Left lung (tissue), 4 donors: ENCODE measurements at regions not wholly inside any gene's neighbourhood (a gene's known extent, or its start where the extent isn't known, plus 50 kb on each side); places are given as distances from the start of the nearest gene placed in this dataset.

Experiments used
- ATAC-seq: fragments of 200-7000 bp; cut with Tn5 transposase; one replicate; pipeline ENCODE4 v1.9.1; 2020; ENCODE audit warnings: moderate library complexity
- DNase-seq, 4 donors: peaks; one replicate each; pipeline ENCODE4 v3.0.0-alpha.2; 2013 to 2020
- H3K27ac ChIP-seq, 2 donors: fragments of 200-600 bp; sonication (generic) in 1 of 2; one replicate each; pipeline versions ENCODE4 v1.5.0 to v1.8.0; 2020 to 2021
- H3K27me3 ChIP-seq, 2 donors: fragments of 200-600 bp; sonication (generic) in 1 of 2; one replicate each; pipeline versions ENCODE4 v1.5.0 to v1.8.0; 2020 to 2021
- H3K36me3 ChIP-seq, 2 donors: fragments of 200-600 bp; sonication (generic) in 1 of 2; one replicate each; pipeline versions ENCODE4 v1.5.0 to v1.8.0; 2020 to 2021
- H3K4me1 ChIP-seq, 2 donors: fragments of 200-600 bp; one replicate each; pipeline ENCODE4 v1.8.0; 2021
- H3K4me3 ChIP-seq, 2 donors: fragments of 200-600 bp; sonication (generic) in 1 of 2; one replicate each; pipeline versions ENCODE4 v1.5.0 to v1.8.0; 2020 to 2021; ENCODE audit warnings: mild to moderate bottlenecking in 1 of 2
- H3K9me3 ChIP-seq, 2 donors: fragments of 200-600 bp; sonication (generic) in 1 of 2; one replicate each; pipeline versions ENCODE4 v1.5.0 to v1.8.0; 2020 to 2021
- intact Hi-C, 2 donors: fragments of 100-400 bp; cut with DNase I; formaldehyde crosslinking; loops; one replicate each; pipeline versions ENCODE4 v1.11.2 to v1.14.2; 2022
- TF ChIP-seq, protein P1 (sequence below), 2 donors: fragments of 200-600 bp; sonication (generic) in 1 of 2; IDR thresholded peaks; one replicate each; pipeline versions ENCODE4 v1.5.0 to v1.8.0; 2021; ENCODE audit warnings: antibody characterized with exemption in 2 of 2
- donor health status: DM: no; HTN: yes; CAD: no.
- donor health status: DM: no; HTN: no; CAD: no.

DNA sequence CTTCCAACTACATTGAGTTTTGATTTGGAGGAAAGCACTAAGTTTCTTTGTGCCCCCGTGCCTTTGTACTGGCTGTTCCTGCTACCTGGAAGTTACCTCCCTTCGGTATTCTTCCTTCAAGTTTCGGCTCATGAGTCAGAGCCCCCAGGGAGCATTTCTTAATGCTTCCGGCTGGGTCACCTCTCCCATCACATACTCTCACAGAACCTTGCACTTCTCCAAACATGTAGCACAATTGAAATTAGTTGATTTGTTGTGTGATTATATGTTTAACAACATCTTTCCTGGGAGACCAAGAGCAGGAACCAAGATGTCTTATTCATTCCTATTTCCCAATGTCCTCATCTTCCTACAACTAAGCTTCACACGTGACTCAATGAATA is 158.6 kb upstream of the CDH5 start:
- H3K27me3 ChIP-seq, result no peaks in the 10 kb centered on the region
- peak overlapping the region in 1 of 2 donors; percentile 75 for H3K27ac ChIP-seq
- ATAC-seq (no peak), DNase-seq (no peak)
- H3K9me3 ChIP-seq, result no peaks in the 10 kb centered on the region
- no peaks in the 10 kb centered on the region for H3K36me3 ChIP-seq
- no peak overlapping the region for H3K4me3 ChIP-seq
- intact Hi-C loops, result no loop called here
- H3K4me1 ChIP-seq, result peaks cover 14 to 42% of the 10 kb centered on the region in 2 donors
- TF ChIP-seq, protein P1, sequence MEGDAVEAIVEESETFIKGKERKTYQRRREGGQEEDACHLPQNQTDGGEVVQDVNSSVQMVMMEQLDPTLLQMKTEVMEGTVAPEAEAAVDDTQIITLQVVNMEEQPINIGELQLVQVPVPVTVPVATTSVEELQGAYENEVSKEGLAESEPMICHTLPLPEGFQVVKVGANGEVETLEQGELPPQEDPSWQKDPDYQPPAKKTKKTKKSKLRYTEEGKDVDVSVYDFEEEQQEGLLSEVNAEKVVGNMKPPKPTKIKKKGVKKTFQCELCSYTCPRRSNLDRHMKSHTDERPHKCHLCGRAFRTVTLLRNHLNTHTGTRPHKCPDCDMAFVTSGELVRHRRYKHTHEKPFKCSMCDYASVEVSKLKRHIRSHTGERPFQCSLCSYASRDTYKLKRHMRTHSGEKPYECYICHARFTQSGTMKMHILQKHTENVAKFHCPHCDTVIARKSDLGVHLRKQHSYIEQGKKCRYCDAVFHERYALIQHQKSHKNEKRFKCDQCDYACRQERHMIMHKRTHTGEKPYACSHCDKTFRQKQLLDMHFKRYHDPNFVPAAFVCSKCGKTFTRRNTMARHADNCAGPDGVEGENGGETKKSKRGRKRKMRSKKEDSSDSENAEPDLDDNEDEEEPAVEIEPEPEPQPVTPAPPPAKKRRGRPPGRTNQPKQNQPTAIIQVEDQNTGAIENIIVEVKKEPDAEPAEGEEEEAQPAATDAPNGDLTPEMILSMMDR (IDR thresholded peaks at IDR 0.05), result no peak

DNA sequence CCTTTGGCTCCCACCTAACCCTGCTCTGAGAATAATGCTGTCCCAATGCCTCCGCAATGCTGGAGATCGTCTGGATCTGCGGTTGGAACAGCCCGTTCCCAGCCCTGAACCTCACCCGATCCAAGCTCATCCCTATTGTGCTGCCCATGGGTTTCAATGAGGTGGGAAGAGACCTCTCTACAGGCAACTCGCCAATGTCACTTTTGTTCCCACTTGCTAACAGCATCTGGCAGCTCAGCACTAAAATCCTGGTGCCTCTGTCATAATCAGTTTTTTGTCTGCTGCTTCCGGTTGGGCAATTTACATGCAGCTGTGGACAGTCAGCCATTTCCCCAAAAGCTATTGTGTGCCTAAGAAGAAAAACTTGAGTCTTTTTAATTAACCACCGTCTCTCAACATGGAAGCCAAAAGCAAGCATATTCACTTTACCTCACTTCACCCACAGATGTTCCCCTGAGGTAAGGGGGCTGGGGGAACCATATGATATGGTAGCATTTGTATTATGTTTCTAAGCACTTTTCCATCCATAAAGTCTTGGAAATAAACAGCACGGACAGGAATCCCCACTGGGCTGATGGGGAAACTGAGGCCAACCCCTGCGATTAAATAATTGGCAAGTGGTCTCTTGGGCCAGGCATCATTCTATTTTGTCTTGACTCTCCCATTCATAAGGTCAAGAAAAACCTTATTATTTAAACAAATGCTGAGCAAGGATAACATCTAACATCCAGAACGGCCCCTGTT is 159.2 kb upstream of the CDH5 start:
- Histone ChIP-seq H3K27ac (peak overlapping the region; percentile 19 to 75), H3K36me3 (no peaks in the 10 kb centered on the region), H3K27me3 (no peaks in the 10 kb centered on the region), H3K4me3 (no peak overlapping the region), H3K4me1 (peaks cover 14 to 42% of the 10 kb centered on the region in 2 donors), H3K9me3 (no peaks in the 10 kb centered on the region)
- intact Hi-C loops, result no loop called here
- ATAC-seq (peak; percentile 37), DNase-seq (peak in 2 of 4 donors; percentile 46 to 70)
- TF ChIP-seq, protein P1 (IDR thresholded peaks at IDR 0.05), result no peak

DNA sequence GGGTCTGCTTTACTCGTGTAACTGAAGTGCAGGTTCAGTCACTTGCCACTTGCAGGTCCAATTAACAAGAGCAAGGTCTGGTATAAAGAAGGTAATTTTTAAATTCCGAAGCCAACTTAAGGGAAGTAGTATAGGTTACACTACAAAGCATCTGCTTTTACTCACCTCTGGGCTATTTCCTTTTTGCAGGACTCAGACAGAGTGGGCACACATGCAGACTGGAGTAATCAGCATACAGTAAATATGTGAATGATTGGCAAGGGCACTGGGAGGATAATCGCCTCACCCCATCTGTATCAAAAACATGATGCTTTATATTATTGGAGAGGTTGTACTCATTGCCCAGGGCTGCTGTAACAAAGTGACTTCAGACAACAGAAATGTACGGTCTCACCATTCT is 160.1 kb upstream of the CDH5 start:
- Histone ChIP-seq H3K9me3 (no peaks in the 10 kb centered on the region), H3K36me3 (no peaks in the 10 kb centered on the region), H3K27me3 (no peaks in the 10 kb centered on the region), H3K4me3 (no peak overlapping the region), H3K4me1 (peaks cover 14 to 42% of the 10 kb centered on the region in 2 donors), H3K27ac (peak overlapping the region; percentile 44 to 75)
- intact Hi-C loops, result no loop called here
- no peak for DNase-seq
- TF ChIP-seq, protein P1 (IDR thresholded peaks at IDR 0.05), result no peak
- no peak for ATAC-seq

DNA sequence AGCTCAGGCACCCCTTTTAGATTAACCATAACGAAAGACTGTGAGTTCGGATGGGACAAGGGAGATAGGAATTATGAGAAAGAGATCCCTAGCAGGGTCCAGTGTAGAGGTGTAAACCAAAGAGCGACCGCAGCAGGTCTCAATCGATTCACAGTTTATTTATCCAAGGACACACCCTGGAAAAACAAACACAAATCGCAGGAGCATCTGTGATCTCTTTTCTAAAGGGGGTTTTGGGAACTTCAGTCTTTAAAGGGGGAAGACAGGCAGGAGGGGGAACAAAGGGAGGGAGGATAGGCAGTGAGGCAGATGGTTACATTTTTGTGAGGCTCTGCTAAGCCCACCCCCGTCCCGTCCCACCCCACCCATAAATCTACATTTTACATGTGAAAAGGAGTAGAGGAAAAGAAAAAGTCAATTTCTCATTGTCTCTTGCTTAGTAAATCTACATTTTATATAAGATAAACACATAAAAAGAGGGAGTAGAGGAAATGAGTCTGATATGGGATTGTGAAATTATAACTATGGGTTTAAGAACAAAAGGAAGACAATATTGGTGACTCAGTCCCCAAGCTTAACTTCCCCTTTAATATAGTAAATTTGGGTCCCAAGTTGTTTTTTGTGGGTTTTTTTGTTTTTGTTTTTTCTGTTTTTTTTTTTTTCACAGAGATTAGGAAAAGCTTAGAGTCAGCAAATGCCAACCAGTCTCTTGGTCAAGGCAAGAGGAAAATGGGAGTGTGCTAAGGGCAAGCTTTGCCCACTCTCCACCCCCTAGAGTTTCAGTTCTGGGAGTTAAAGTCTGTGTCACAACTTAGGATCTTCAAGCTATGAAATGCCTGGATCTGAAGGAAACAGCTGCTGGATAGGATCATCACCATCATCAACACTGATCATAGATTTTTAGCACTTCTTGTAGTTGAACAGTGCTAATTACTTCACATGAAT is 160.9 kb upstream of the CDH5 start:
- DNase-seq, result no peak
- peaks cover 14 to 42% of the 10 kb centered on the region in 2 donors for H3K4me1 ChIP-seq
- TF ChIP-seq, protein P1 (IDR thresholded peaks at IDR 0.05), result no peak
- no peak overlapping the region for H3K4me3 ChIP-seq
- H3K9me3 ChIP-seq, result no peaks in the 10 kb centered on the region
- H3K27me3 ChIP-seq, result no peaks in the 10 kb centered on the region
- peak; percentile 44 for ATAC-seq
- intact Hi-C loops, result no loop called here
- H3K27ac ChIP-seq, result peak overlapping the region; percentile 44 to 75
- no peaks in the 10 kb centered on the region for H3K36me3 ChIP-seq

DNA sequence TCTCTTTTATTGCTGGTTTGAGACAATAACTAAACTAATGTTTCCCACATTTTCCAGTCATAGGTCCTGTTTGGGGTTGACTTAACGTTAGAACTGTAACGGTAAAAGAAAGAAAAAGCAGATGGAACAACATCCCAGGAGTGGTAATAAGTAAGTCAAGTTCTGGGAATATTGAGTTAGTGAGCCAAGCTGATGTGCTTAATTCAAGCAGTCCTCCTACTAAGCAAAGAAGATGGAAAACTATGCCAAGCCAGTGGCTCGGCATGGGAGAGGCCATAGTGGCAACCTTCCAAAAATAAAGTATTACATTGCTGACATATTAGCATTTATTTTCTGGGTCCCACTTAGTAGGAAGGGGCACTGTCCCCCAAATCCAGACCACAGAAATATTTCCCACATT is 161.7 kb upstream of the CDH5 start:
- TF ChIP-seq, protein P1 (IDR thresholded peaks at IDR 0.05), result no peak
- H3K4me1 ChIP-seq, result peaks cover 14 to 46% of the 10 kb centered on the region in 2 donors
- DNase-seq, result no peak
- peak overlapping the region; percentile 44 to 75 for H3K27ac ChIP-seq
- intact Hi-C loops, result no loop called here
- H3K4me3 ChIP-seq, result no peak overlapping the region
- no peaks in the 10 kb centered on the region for H3K36me3 ChIP-seq
- H3K9me3 ChIP-seq, result no peaks in the 10 kb centered on the region
- peak; percentile 35 for ATAC-seq
- H3K27me3 ChIP-seq, result no peaks in the 10 kb centered on the region
